GM12878 (cell line): ENCODE measurements at regions not wholly inside any gene's neighbourhood (a gene's known extent, or its start where the extent isn't known, plus 50 kb on each side); places are given as distances from the start of the nearest gene placed in this dataset.

Experiments
- ATAC-seq: fragments of 200-7000 bp; cut with Tn5 transposase; 3 replicates; pipeline ENCODE4 v1.9.1; 2020; ENCODE audit warnings: mild to moderate bottlenecking, moderate library complexity
- BruUV-seq: library from RNA; stranded (reverse); fragments of 400-500 nt; replicated peaks from 2 replicates; lab custom pipeline; 2021; lab: Mats Ljungman, UMichigan
- CTCF ChIA-PET: fragments of 300-600 bp; sonication (Branson Sonifier 250); formaldehyde crosslinking; extraction: SDS; loops from one replicate; lab custom pipeline; 2021; ENCODE audit warnings: inconsistent platforms; lab: Yijun Ruan, JAX
- POLR2A ChIA-PET: fragments of 350-600 bp; formaldehyde crosslinking; extraction: SDS; loops from one replicate; lab custom pipeline; 2021; ENCODE audit warnings: inconsistent platforms; lab: Charles Lee
- RAD21 ChIA-PET: fragments of 300-600 bp; sonication (Branson Sonifier 250); formaldehyde crosslinking; loops from one replicate; lab custom pipeline; 2023; ENCODE audit warnings: antibody characterized with exemption; ENCODE audit not compliant: unreplicated experiment; lab: Charles Lee
- SMC1A ChIA-PET: fragments of 300-600 bp; sonication (Branson Sonifier 250); formaldehyde crosslinking; loops from one replicate; lab custom pipeline; 2023; ENCODE audit not compliant: unreplicated experiment, uncharacterized antibody; lab: Charles Lee
- DNase-seq: peaks from one replicate; pipeline ENCODE4 v3.0.0-alpha.2; 2011; ENCODE audit warnings: low read depth, low spot score
- FAIRE-seq: peaks from 3 replicates; lab custom pipeline; 2011; peaks lifted over from hg19 to GRCh38; lab: Jason Lieb, UNC
- H2AFZ ChIP-seq: 2 replicates; pipeline ENCODE4 v1.6.0; 2011; ENCODE audit warnings: low read depth, low read length, control low read depth; ENCODE audit not compliant: control insufficient read depth
- H3K27ac ChIP-seq: 2 replicates; pipeline ENCODE4 v1.5.1; 2011; ENCODE audit warnings: control low read depth; ENCODE audit not compliant: control insufficient read depth, insufficient read depth
- H3K27me3 ChIP-seq, 2 experiments: replicated peaks in 1 of 2; 2 replicates each; pipeline versions ENCODE4 v1.6.0 to v1.6.1; 2011; ENCODE audit warnings: low read length in 1 of 2; ENCODE audit not compliant: control insufficient read depth in 2 of 2, insufficient read depth in 2 of 2
- H3K36me3 ChIP-seq, 2 experiments: 2 replicates each; pipeline ENCODE4 v1.5.1; 2011; ENCODE audit warnings: low read length in 1 of 2; ENCODE audit not compliant: control insufficient read depth in 2 of 2, insufficient read depth in 2 of 2
- H3K4me1 ChIP-seq: 2 replicates; pipeline ENCODE4 v1.6.1; 2011; ENCODE audit warnings: mild to moderate bottlenecking, low read length, moderate library complexity, mixed read lengths; ENCODE audit not compliant: control insufficient read depth, insufficient read depth
- H3K4me2 ChIP-seq: 2 replicates; pipeline ENCODE4 v1.6.0; 2011; ENCODE audit warnings: control low read depth; ENCODE audit not compliant: control insufficient read depth, insufficient read depth
- H3K4me3 ChIP-seq: fragments of 200-600 bp; sonication (generic); 2 replicates; pipeline ENCODE4 v1.5.1; 2016
- H3K79me2 ChIP-seq: 2 replicates; pipeline ENCODE4 v1.6.0; 2011; ENCODE audit warnings: low read length; ENCODE audit not compliant: control insufficient read depth, insufficient read depth
- H3K9ac ChIP-seq: 2 replicates; pipeline ENCODE4 v1.8.0; 2011; ENCODE audit warnings: low read length, control low read depth, mixed read lengths; ENCODE audit not compliant: control insufficient read depth, insufficient read depth
- H3K9me3 ChIP-seq: replicated peaks from 3 replicates; pipeline ENCODE4 v1.5.1; 2011; ENCODE audit warnings: mild to moderate bottlenecking, low read length; ENCODE audit not compliant: control insufficient read depth, insufficient read depth
- H4K20me1 ChIP-seq: 2 replicates; pipeline ENCODE4 v1.6.0; 2011; ENCODE audit not compliant: control insufficient read depth, insufficient read depth
- ATF3 ChIP-seq: IDR thresholded peaks from 2 replicates; pipeline ENCODE4 v1.6.1; 2011; ENCODE audit warnings: low read depth, mild to moderate bottlenecking, low read length, moderate library complexity, borderline replicate concordance; ENCODE audit errors: extremely low read depth
- CREB1 ChIP-seq: IDR thresholded peaks from 2 replicates; pipeline ENCODE4 v1.6.1; 2012; ENCODE audit warnings: low read depth, mild to moderate bottlenecking, inconsistent platforms
- NFYB ChIP-seq: IDR thresholded peaks from 2 replicates; pipeline ENCODE4 v1.6.1; 2011; ENCODE audit warnings: low read depth, mild to moderate bottlenecking, low read length, improper control_type of control experiment, moderate library complexity; ENCODE audit not compliant: insufficient read depth
- ZBTB40 ChIP-seq: fragments of 450-650 bp; IDR thresholded peaks from 2 replicates; pipeline ENCODE4 v1.6.1; 2016; ENCODE audit warnings: mild to moderate bottlenecking, moderate library complexity, borderline replicate concordance
- in situ Hi-C: fragments of 300-500 bp; cut with MboI; formaldehyde crosslinking; loops from 9 replicates; pipeline ENCODE4 v1.14.3; 2018; ENCODE audit warnings: mixed read lengths
- intact Hi-C: fragments of 100-400 bp; cut with micrococcal nuclease; formaldehyde crosslinking; loops from one replicate; pipeline ENCODE4 v1.14.2; 2022; ENCODE audit not compliant: unreplicated experiment

- no peak overlapping the region for H3K4me3 ChIP-seq
- no peaks in the 10 kb centered on the region for H3K4me1 ChIP-seq
- H3K27me3 ChIP-seq: no peaks in the 10 kb centered on the region; a peak in 1 of 4 replicates
- SMC1A ChIA-PET: interaction anchor here (1.3 kb wide), 1 partner anchor 11 kb away, joined by 3 read pairs; no protein-coding TSS in a partner anchor
- no peak for TF ChIP-seq ATF3
- no peak for TF ChIP-seq CREB1
- TF ChIP-seq ZBTB40: no peak
- no peak for TF ChIP-seq NFYB
- no peak overlapping the region for H2AFZ ChIP-seq
- DNase-seq (no peak), ATAC-seq (no peak), FAIRE-seq (no peak)
- no peak overlapping the region for H3K4me2 ChIP-seq
- intact Hi-C loops (no loop called here), in situ Hi-C loops (no loop called here)
- RAD21 ChIA-PET: no interaction called here
- H3K27ac ChIP-seq: no peak overlapping the region
- POLR2A ChIA-PET: interaction anchor here (0.6 to 0.7 kb wide), 2 partner anchors 33 to 100 kb away, joined by 3 to 4 read pairs; no protein-coding TSS in a partner anchor
- H3K36me3 ChIP-seq: no peaks in the 10 kb centered on the region
- H3K9ac ChIP-seq: no peak overlapping the region
- H4K20me1 ChIP-seq: no peaks in the 10 kb centered on the region
- H3K79me2 ChIP-seq: no peaks in the 10 kb centered on the region
- BruUV-seq: no TSS peak
- H3K9me3 ChIP-seq: no peaks in the 10 kb centered on the region
- CTCF ChIA-PET: interaction anchor here (0.6 kb wide), 1 partner anchor 492 kb away, joined by 3 read pairs; no protein-coding TSS in a partner anchor
Measured at GRCh38 chr2:200084036-200084435, 128.7 kb downstream of the MAIP1 start.
